Panc1 (cell line): ENCODE measurements at regions not wholly inside any gene's neighbourhood (a gene's known extent, or its start where the extent isn't known, plus 50 kb on each side); places are given as distances from the start of the nearest gene placed in this dataset.

Source experiments
- CTCF ChIP-seq: fragments of 450-650 bp; IDR thresholded peaks from 2 replicates; pipeline ENCODE4 v1.5.1; 2017; ENCODE audit warnings: mild to moderate bottlenecking
- POLR2AphosphoS5 ChIP-seq: IDR thresholded peaks from 2 replicates; pipeline ENCODE4 v1.6.1; 2012; ENCODE audit warnings: mild to moderate bottlenecking, low read depth, low read length, moderate library complexity
- REST ChIP-seq, 2 experiments: IDR thresholded peaks; 2 replicates each; pipeline ENCODE4 v1.6.1; 2011 to 2012; ENCODE audit warnings: low read depth in 2 of 2, control low read depth in 1 of 2, low read length in 1 of 2, mild to moderate bottlenecking in 1 of 2, moderate library complexity in 1 of 2; ENCODE audit not compliant: insufficient read depth in 1 of 2
- SIN3A ChIP-seq: IDR thresholded peaks from 2 replicates; pipeline ENCODE4 v1.6.1; 2012; ENCODE audit warnings: low read depth, mild to moderate bottlenecking, low read length, moderate library complexity, borderline replicate concordance; ENCODE audit not compliant: insufficient read depth

GRCh38 chr15:62570405-62570783, 405.3 kb upstream of the C2CD4B start:
- TF ChIP-seq CTCF, result no peak
- no peak for TF ChIP-seq REST (IDR thresholded peaks at IDR 0.05; ENCODE audit: insufficient read depth in 1 of 2, low read depth in 2 of 2, low read length in 1 of 2)
- TF ChIP-seq POLR2AphosphoS5, result no peak
- no peak for TF ChIP-seq SIN3A
